SU-DHL-6 (cell line): ENCODE measurements at regions not wholly inside any gene's neighbourhood (a gene's known extent, or its start where the extent isn't known, plus 50 kb on each side); places are given as distances from the start of the nearest gene placed in this dataset.

Experiments used
- EZH2phosphoT487 ChIP-seq: fragments of 200-600 bp; sonication (generic), shearing (Covaris generic); conservative IDR thresholded peaks from 2 replicates; pipeline ENCODE4 v1.6.1; 2018; ENCODE audit warnings: mild to moderate bottlenecking, antibody characterized with exemption, low read length, moderate library complexity, mixed read lengths
- TF ChIP-seq, protein P1 (sequence below): fragments of 200-600 bp; sonication (generic); IDR thresholded peaks from one replicate; pipeline ENCODE4 v1.5.1; 2017; ENCODE audit warnings: antibody characterized with exemption, mild to moderate bottlenecking, low read length, moderate library complexity; ENCODE audit not compliant: insufficient read depth, poor library complexity, severe bottlenecking

DNA sequence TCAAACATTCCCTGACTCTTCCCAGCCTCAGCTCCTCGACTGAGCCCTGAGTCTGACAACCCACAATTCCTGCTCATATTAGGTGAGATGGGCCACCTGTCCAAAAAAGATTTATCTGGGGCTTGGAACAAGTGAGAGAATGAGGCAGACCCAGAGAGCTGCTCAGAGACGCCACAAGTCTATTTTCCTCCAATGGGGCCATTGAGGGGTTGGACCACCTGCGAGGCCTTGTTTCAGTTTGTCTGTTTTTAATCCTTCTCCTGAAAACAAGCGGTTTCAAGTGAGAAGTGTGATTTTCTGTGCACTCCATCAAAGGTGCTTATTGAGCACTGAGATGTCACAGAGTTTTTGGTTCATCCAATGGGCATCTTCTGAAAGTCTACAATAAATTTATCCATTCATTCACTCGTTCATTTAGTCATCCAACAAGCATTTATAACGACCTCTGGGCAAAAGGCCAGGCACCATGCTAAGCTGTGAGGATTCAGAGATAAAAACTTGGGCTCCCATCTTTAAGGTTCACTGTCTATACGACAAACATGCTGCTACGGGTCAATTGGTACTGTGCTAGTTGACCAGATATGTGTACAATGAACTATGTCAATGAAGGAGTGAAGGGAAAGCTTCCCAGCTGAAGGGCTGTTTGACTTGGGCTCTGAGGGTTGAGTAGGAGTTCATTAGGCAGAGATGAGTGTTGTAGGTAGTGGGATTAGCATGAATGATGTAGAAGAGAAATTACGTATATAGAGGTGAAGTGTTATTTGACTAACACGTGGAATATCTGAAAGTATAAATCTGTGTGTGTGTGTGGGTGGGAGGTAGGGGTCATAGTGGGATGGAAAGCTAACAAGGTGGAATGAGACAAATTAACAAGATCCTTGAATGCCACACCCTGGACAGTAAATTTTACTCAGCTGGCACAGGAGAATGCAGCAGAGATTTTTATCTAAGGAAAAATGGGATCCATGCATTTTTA is 168.9 kb downstream of the MIAT start:
- TF ChIP-seq, protein P1, sequence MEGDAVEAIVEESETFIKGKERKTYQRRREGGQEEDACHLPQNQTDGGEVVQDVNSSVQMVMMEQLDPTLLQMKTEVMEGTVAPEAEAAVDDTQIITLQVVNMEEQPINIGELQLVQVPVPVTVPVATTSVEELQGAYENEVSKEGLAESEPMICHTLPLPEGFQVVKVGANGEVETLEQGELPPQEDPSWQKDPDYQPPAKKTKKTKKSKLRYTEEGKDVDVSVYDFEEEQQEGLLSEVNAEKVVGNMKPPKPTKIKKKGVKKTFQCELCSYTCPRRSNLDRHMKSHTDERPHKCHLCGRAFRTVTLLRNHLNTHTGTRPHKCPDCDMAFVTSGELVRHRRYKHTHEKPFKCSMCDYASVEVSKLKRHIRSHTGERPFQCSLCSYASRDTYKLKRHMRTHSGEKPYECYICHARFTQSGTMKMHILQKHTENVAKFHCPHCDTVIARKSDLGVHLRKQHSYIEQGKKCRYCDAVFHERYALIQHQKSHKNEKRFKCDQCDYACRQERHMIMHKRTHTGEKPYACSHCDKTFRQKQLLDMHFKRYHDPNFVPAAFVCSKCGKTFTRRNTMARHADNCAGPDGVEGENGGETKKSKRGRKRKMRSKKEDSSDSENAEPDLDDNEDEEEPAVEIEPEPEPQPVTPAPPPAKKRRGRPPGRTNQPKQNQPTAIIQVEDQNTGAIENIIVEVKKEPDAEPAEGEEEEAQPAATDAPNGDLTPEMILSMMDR = no peak
- no peak for TF ChIP-seq EZH2phosphoT487
